Left ventricle myocardium inferior (tissue), 1 donor: ENCODE measurements at regions not wholly inside any gene's neighbourhood (a gene's known extent, or its start where the extent isn't known, plus 50 kb on each side); places are given as distances from the start of the nearest gene placed in this dataset.

ENCODE experiments used
- DNase-seq: peaks from one replicate; pipeline ENCODE4 v3.0.0-alpha.2; 2020
- H3K27ac ChIP-seq: fragments of 200-600 bp; replicated peaks from 2 replicates; pipeline ENCODE4 v1.8.0; 2021
- H3K27me3 ChIP-seq: fragments of 200-600 bp; 2 replicates; pipeline ENCODE4 v1.8.0; 2021; ENCODE audit warnings: low read depth
- H3K36me3 ChIP-seq: fragments of 200-600 bp; 2 replicates; pipeline ENCODE4 v1.8.0; 2021
- H3K4me1 ChIP-seq: fragments of 200-600 bp; 2 replicates; pipeline ENCODE4 v1.8.0; 2021
- H3K4me3 ChIP-seq: fragments of 200-600 bp; 2 replicates; pipeline ENCODE4 v1.8.0; 2021; ENCODE audit warnings: mild to moderate bottlenecking, moderate library complexity
- H3K9me3 ChIP-seq: fragments of 200-600 bp; replicated peaks from 2 replicates; pipeline ENCODE4 v1.8.0; 2021
- CTCF ChIP-seq: fragments of 200-600 bp; IDR thresholded peaks from 2 replicates; pipeline ENCODE4 v1.8.0; 2021; ENCODE audit warnings: antibody characterized with exemption, mild to moderate bottlenecking, borderline replicate concordance
- intact Hi-C: fragments of 100-400 bp; cut with micrococcal nuclease; formaldehyde crosslinking; loops from one replicate; pipeline ENCODE4 v1.11.0; 2022
- donor health status: DM: no; HTN: yes; CAD: no; lungs with severe emphysema.

GRCh38 chr9:81047280-81047679 lies 642.1 kb downstream of the TLE1 start:
- H3K4me1 ChIP-seq = no peaks in the 10 kb centered on the region
- no peak overlapping the region for H3K27ac ChIP-seq
- DNase-seq = no peak
- H3K27me3 ChIP-seq = no peaks in the 10 kb centered on the region
- no peaks in the 10 kb centered on the region for H3K36me3 ChIP-seq
- intact Hi-C loops = no loop called here
- no peaks in the 10 kb centered on the region for H3K9me3 ChIP-seq
- no peak overlapping the region for H3K4me3 ChIP-seq
- no peak for TF ChIP-seq CTCF

- no peak overlapping the region for H3K4me3 ChIP-seq
- H3K4me1 ChIP-seq = no peaks in the 10 kb centered on the region
- intact Hi-C loops = no loop called here
- H3K9me3 ChIP-seq = no peaks in the 10 kb centered on the region
- H3K27ac ChIP-seq = no peak overlapping the region
- no peak for TF ChIP-seq CTCF
- no peaks in the 10 kb centered on the region for H3K27me3 ChIP-seq
- no peak for DNase-seq
- no peaks in the 10 kb centered on the region for H3K36me3 ChIP-seq
Observed at GRCh38 chr9:81045658-81046057, 643.7 kb downstream of the TLE1 start.

- H3K27ac ChIP-seq = no peak overlapping the region
- no peaks in the 10 kb centered on the region for H3K9me3 ChIP-seq
- intact Hi-C loops = no loop called here
- DNase-seq = no peak
- TF ChIP-seq CTCF = no peak
- H3K4me1 ChIP-seq = no peaks in the 10 kb centered on the region
- H3K27me3 ChIP-seq = no peaks in the 10 kb centered on the region
- no peaks in the 10 kb centered on the region for H3K36me3 ChIP-seq
- H3K4me3 ChIP-seq = no peak overlapping the region
Observed at GRCh38 chr9:81037889-81038288, 651.5 kb downstream of the TLE1 start.

DNA sequence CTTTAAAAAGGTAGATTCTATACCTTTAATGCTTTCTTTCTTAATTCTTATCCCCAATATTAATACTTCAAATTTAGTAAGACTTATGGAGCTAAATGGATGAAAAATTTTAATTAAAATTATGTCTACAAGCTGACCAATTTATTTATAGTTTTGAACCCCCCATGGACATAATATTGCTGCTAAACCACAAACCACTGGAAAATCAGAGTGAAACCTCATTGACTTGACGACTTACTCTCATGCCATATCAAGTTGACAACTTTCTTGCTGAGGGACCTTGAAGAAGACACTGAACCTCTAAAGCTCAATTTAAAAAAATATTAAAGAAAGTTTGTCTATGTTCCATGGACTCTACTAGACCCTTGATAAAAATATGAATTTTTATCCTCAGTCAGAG lies 653.7 kb downstream of the TLE1 start:
- no peak for TF ChIP-seq CTCF
- no peaks in the 10 kb centered on the region for H3K9me3 ChIP-seq
- H3K27me3 ChIP-seq = no peaks in the 10 kb centered on the region
- no peak overlapping the region for H3K27ac ChIP-seq
- H3K4me3 ChIP-seq = no peak overlapping the region
- no peaks in the 10 kb centered on the region for H3K36me3 ChIP-seq
- H3K4me1 ChIP-seq = no peaks in the 10 kb centered on the region
- intact Hi-C loops = no loop called here
- no peak for DNase-seq

- H3K4me3 ChIP-seq = no peak overlapping the region
- TF ChIP-seq CTCF = no peak
- no peaks in the 10 kb centered on the region for H3K4me1 ChIP-seq
- no peaks in the 10 kb centered on the region for H3K9me3 ChIP-seq
- DNase-seq = no peak
- no peaks in the 10 kb centered on the region for H3K27me3 ChIP-seq
- no peak overlapping the region for H3K27ac ChIP-seq
- no peaks in the 10 kb centered on the region for H3K36me3 ChIP-seq
- intact Hi-C loops = no loop called here
Observed at GRCh38 chr9:81035171-81035570, 654.2 kb downstream of the TLE1 start.

DNA sequence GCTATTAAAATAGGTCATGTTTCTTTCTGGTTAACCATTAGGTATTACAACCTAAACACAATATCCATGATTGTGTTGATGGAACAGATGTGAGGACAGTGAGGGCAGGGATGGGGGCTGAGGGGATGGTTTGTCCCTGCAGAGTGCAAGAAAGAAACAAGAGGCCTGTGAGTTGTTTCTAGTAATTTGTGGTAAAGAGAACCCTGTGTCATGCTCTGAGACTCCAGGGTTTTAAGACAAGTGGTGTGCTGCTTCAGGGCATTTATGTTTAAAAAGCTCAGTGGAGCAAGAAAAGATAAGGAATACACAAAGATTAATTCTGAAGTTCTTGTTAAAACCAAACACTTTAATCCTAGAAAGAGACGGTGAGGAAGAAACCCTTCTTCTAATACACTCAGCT lies 656.5 kb downstream of the TLE1 start:
- no peak overlapping the region for H3K27ac ChIP-seq
- TF ChIP-seq CTCF = no peak
- H3K27me3 ChIP-seq = no peaks in the 10 kb centered on the region
- DNase-seq = no peak
- H3K4me3 ChIP-seq = no peak overlapping the region
- intact Hi-C loops = no loop called here
- no peaks in the 10 kb centered on the region for H3K4me1 ChIP-seq
- H3K9me3 ChIP-seq = no peaks in the 10 kb centered on the region
- no peaks in the 10 kb centered on the region for H3K36me3 ChIP-seq
